ENCODE measurements at regions not wholly inside any gene's neighbourhood (a gene's known extent, or its start where the extent isn't known, plus 50 kb on each side); places are given as distances from the start of the nearest gene placed in this dataset.
"Not testable (repeated sequence)": the region's sequence is repeated elsewhere in the genome, so short reads cannot be mapped to it uniquely, and the experiment has no call there.

GRCh38 chr10:15921423-15921945, 61.2 kb upstream of the MINDY3 start:
- CTCF ChIA-PET; H3K27ac Mint-ChIP-seq (ENCODE audit: unreplicated experiment); H3K4me1 ChIP-seq; H3K36me3 ChIP-seq (ENCODE audit: control insufficient read depth, insufficient read depth, low read length); H3K4me3 ChIP-seq (ENCODE audit: low read depth, low read length); intact Hi-C loops (cut with micrococcal nuclease; ENCODE audit: unreplicated experiment); POLR2A ChIA-PET; H3K27me3 ChIP-seq (replicated peaks; ENCODE audit: control insufficient read depth, insufficient read depth, low read length); H3K36me3 Mint-ChIP-seq (ENCODE audit: insufficient read depth, unreplicated experiment); H3K4me1 Mint-ChIP-seq (ENCODE audit: low read depth, unreplicated experiment); H3K9me3 ChIP-seq; DNase-seq; H3K27me3 Mint-ChIP-seq (ENCODE audit: insufficient read depth, unreplicated experiment); BruUV-seq (replicated peaks); H3K4me3 Mint-ChIP-seq (ENCODE audit: unreplicated experiment): not testable (repeated sequence)
- peaks cover 20% of the 10 kb centered on the region for H3K9me3 Mint-ChIP-seq (ENCODE audit: unreplicated experiment)

DNA sequence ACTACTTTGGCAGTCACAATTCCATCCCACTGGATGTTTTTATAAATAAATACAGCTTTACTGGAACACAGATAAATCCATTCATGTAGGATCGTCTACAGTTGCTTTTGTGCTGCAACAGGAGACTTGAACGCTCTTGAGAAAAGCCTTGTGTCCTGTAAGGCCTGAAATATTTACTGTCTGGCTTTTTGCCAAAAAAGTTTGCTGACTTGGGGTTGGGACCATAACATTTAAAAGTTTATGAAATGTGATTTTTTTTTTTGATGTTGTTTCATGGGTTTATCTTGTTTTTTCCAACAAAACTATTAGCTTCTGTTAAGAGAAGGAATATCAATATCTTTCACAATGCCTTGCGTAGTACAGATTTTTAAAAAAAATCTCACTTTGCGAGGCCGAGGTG, 71.1 kb upstream of the MINDY3 start:
- no peak overlapping the region for H3K4me3 ChIP-seq (ENCODE audit: low read depth, low read length)
- CTCF ChIA-PET, result no interaction called here
- H3K27ac Mint-ChIP-seq (ENCODE audit: unreplicated experiment), result no peak overlapping the region

GRCh38 chr10:15939543-15939942, 79.2 kb upstream of the MINDY3 start:
- H3K9me3 Mint-ChIP-seq (ENCODE audit: unreplicated experiment); H3K27ac Mint-ChIP-seq (ENCODE audit: unreplicated experiment); H3K36me3 ChIP-seq (ENCODE audit: control insufficient read depth, insufficient read depth, low read length); BruUV-seq (replicated peaks); H3K4me1 ChIP-seq; H3K27me3 ChIP-seq (replicated peaks; ENCODE audit: control insufficient read depth, insufficient read depth, low read length); CTCF ChIA-PET; POLR2A ChIA-PET; H3K4me1 Mint-ChIP-seq (ENCODE audit: low read depth, unreplicated experiment); H3K4me3 Mint-ChIP-seq (ENCODE audit: unreplicated experiment); intact Hi-C loops (cut with micrococcal nuclease; ENCODE audit: unreplicated experiment); H3K36me3 Mint-ChIP-seq (ENCODE audit: insufficient read depth, unreplicated experiment); H3K4me3 ChIP-seq (ENCODE audit: low read depth, low read length); DNase-seq; H3K9me3 ChIP-seq: not testable (repeated sequence)
- peaks cover 11% of the 10 kb centered on the region for H3K27me3 Mint-ChIP-seq (ENCODE audit: insufficient read depth, unreplicated experiment)

More for the DNA sequence above, 71.1 kb upstream of the MINDY3 start:
- Mint-ChIP-seq H3K4me3 (ENCODE audit: unreplicated experiment) (no peak overlapping the region), H3K27me3 (ENCODE audit: insufficient read depth, unreplicated experiment) (peaks cover 8% of the 10 kb centered on the region), H3K36me3 (ENCODE audit: insufficient read depth, unreplicated experiment) (no peaks in the 10 kb centered on the region), H3K4me1 (ENCODE audit: low read depth, unreplicated experiment) (no peaks in the 10 kb centered on the region), H3K9me3 (ENCODE audit: unreplicated experiment) (no peaks in the 10 kb centered on the region)
- no peaks in the 10 kb centered on the region for H3K4me1 ChIP-seq
- no peak for DNase-seq
- POLR2A ChIA-PET, result no interaction called here
- no peaks in the 10 kb centered on the region for H3K36me3 ChIP-seq (ENCODE audit: control insufficient read depth, insufficient read depth, low read length)
- TF ChIP-seq, protein P1, sequence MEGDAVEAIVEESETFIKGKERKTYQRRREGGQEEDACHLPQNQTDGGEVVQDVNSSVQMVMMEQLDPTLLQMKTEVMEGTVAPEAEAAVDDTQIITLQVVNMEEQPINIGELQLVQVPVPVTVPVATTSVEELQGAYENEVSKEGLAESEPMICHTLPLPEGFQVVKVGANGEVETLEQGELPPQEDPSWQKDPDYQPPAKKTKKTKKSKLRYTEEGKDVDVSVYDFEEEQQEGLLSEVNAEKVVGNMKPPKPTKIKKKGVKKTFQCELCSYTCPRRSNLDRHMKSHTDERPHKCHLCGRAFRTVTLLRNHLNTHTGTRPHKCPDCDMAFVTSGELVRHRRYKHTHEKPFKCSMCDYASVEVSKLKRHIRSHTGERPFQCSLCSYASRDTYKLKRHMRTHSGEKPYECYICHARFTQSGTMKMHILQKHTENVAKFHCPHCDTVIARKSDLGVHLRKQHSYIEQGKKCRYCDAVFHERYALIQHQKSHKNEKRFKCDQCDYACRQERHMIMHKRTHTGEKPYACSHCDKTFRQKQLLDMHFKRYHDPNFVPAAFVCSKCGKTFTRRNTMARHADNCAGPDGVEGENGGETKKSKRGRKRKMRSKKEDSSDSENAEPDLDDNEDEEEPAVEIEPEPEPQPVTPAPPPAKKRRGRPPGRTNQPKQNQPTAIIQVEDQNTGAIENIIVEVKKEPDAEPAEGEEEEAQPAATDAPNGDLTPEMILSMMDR (IDR thresholded peaks at IDR 0.05; ENCODE audit: insufficient read depth in 1 of 2, low read depth in 1 of 2, low read length in 1 of 2, severe bottlenecking in 1 of 2, unreplicated experiment in 1 of 2), result no peak
- H3K27me3 ChIP-seq (replicated peaks; ENCODE audit: control insufficient read depth, insufficient read depth, low read length), result no peaks in the 10 kb centered on the region
- H3K9me3 ChIP-seq, result no peaks in the 10 kb centered on the region
- BruUV-seq (replicated peaks), result no TSS peak
- intact Hi-C loops (cut with micrococcal nuclease; ENCODE audit: unreplicated experiment), result no loop called here

DNA sequence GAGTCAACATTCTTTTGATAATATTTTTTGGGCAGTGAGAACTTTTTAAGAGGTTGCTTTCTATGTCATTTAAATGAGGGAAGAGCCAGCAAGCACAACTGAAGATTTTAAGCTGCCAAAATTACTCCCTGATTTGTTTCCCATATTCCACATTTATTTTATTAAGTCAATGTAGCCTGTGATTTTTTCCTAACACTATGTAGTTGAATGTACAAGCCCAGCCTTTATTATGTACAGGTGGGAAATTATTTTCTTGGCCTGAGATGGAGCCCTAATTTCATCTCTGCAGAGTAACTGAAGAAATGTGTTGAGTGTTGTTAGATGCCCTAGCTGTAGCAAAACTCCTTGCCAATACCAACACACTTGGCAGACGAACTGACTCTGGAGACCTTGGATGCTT, 83.1 kb upstream of the MINDY3 start:
- no peaks in the 10 kb centered on the region for H3K36me3 Mint-ChIP-seq (ENCODE audit: insufficient read depth, unreplicated experiment)
- H3K27ac Mint-ChIP-seq (ENCODE audit: unreplicated experiment), result no peak overlapping the region
- DNase-seq, result no peak
- Histone ChIP-seq H3K4me3 (ENCODE audit: low read depth, low read length) (no peak overlapping the region), H3K36me3 (ENCODE audit: control insufficient read depth, insufficient read depth, low read length) (no peaks in the 10 kb centered on the region), H3K4me1 (no peaks in the 10 kb centered on the region), H3K27me3 (replicated peaks; ENCODE audit: control insufficient read depth, insufficient read depth, low read length) (no peaks in the 10 kb centered on the region), H3K9me3 (no peaks in the 10 kb centered on the region)
- no TSS peak for BruUV-seq (replicated peaks)
- intact Hi-C loops (cut with micrococcal nuclease; ENCODE audit: unreplicated experiment), result no loop called here
- H3K27me3 Mint-ChIP-seq (ENCODE audit: insufficient read depth, unreplicated experiment), result peaks cover 12% of the 10 kb centered on the region
- TF ChIP-seq, protein P1 (IDR thresholded peaks at IDR 0.05; ENCODE audit: insufficient read depth in 1 of 2, low read depth in 1 of 2, low read length in 1 of 2, severe bottlenecking in 1 of 2, unreplicated experiment in 1 of 2), result no peak
- CTCF ChIA-PET, result no interaction called here
- no peak overlapping the region for H3K4me3 Mint-ChIP-seq (ENCODE audit: unreplicated experiment)
- POLR2A ChIA-PET, result no interaction called here
- H3K4me1 Mint-ChIP-seq (ENCODE audit: low read depth, unreplicated experiment), result no peaks in the 10 kb centered on the region
- peaks cover 18% of the 10 kb centered on the region for H3K9me3 Mint-ChIP-seq (ENCODE audit: unreplicated experiment)

All from Caco-2 (cell line).